ENCODE measurements at regions not wholly inside any gene's neighbourhood (a gene's known extent, or its start where the extent isn't known, plus 50 kb on each side); places are given as distances from the start of the nearest gene placed in this dataset.

- Histone ChIP-seq H3K4me3 (no peak overlapping the region), H3K27ac (no peak overlapping the region), H4K20me1 (no peaks in the 10 kb centered on the region), H3K4me1 (no peaks in the 10 kb centered on the region), H3K9ac (no peak overlapping the region), H3K27me3 (no peaks in the 10 kb centered on the region), H3K4me2 (no peak overlapping the region), H3K36me3 (no peaks in the 10 kb centered on the region), H3K9me3 (no peaks in the 10 kb centered on the region; the same call in 1 of the 2 replicates)
- no peak for TF ChIP-seq Cebpa-rat (IDR thresholded peaks at IDR 0.05)
Measured at GRCh38 chr1:102365071-102365470, 368.3 kb upstream of the OLFM3 start.

- no peak overlapping the region for H3K4me3 ChIP-seq
- H3K27me3 ChIP-seq = no peaks in the 10 kb centered on the region
- no peak overlapping the region for H3K4me2 ChIP-seq
- no peak for TF ChIP-seq Cebpa-rat (IDR thresholded peaks at IDR 0.05)
- H3K27ac ChIP-seq = no peak overlapping the region
- H3K9ac ChIP-seq = no peak overlapping the region
- no peaks in the 10 kb centered on the region for H3K36me3 ChIP-seq
- H3K4me1 ChIP-seq = no peaks in the 10 kb centered on the region
- no peaks in the 10 kb centered on the region for H4K20me1 ChIP-seq
- no peaks in the 10 kb centered on the region for H3K9me3 ChIP-seq
Measured at GRCh38 chr1:102336602-102337001, 339.9 kb upstream of the OLFM3 start.

- no peak for TF ChIP-seq Cebpa-rat (IDR thresholded peaks at IDR 0.05)
Measured at GRCh38 chr1:102318104-102318806, 321.5 kb upstream of the OLFM3 start.

GRCh38 chr1:102315096-102315495 lies 318.4 kb upstream of the OLFM3 start:
- no peak overlapping the region for H3K4me3 ChIP-seq
- H3K4me2 ChIP-seq = no peak overlapping the region
- H3K4me1 ChIP-seq = no peaks in the 10 kb centered on the region
- H3K27me3 ChIP-seq = no peaks in the 10 kb centered on the region
- H3K9me3 ChIP-seq = no peaks in the 10 kb centered on the region
- TF ChIP-seq Cebpa-rat (IDR thresholded peaks at IDR 0.05) = no peak
- H3K27ac ChIP-seq = no peak overlapping the region
- no peaks in the 10 kb centered on the region for H3K36me3 ChIP-seq
- H4K20me1 ChIP-seq = no peaks in the 10 kb centered on the region
- no peak overlapping the region for H3K9ac ChIP-seq

More at GRCh38 chr1:102318104-102318806, 321.5 kb upstream of the OLFM3 start:
- Histone ChIP-seq H3K4me3 (no peak overlapping the region), H4K20me1 (no peaks in the 10 kb centered on the region), H3K9me3 (no peaks in the 10 kb centered on the region), H3K4me1 (no peaks in the 10 kb centered on the region), H3K36me3 (no peaks in the 10 kb centered on the region), H3K27ac (no peak overlapping the region), H3K27me3 (no peaks in the 10 kb centered on the region), H3K4me2 (no peak overlapping the region), H3K9ac (no peak overlapping the region)

- no peak for TF ChIP-seq Cebpa-rat (IDR thresholded peaks at IDR 0.05)
- Histone ChIP-seq H3K9me3 (no peaks in the 10 kb centered on the region), H3K4me1 (no peaks in the 10 kb centered on the region), H3K27me3 (no peaks in the 10 kb centered on the region), H4K20me1 (no peaks in the 10 kb centered on the region), H3K36me3 (no peaks in the 10 kb centered on the region), H3K4me3 (no peak overlapping the region), H3K9ac (no peak overlapping the region), H3K4me2 (no peak overlapping the region), H3K27ac (no peak overlapping the region)
Measured at GRCh38 chr1:102296116-102296515, 299.4 kb upstream of the OLFM3 start.

GRCh38 chr1:102282955-102283354 lies 286.2 kb upstream of the OLFM3 start:
- H3K27ac ChIP-seq = no peak overlapping the region
- TF ChIP-seq Cebpa-rat (IDR thresholded peaks at IDR 0.05) = no peak
- H3K36me3 ChIP-seq = no peaks in the 10 kb centered on the region
- no peak overlapping the region for H3K9ac ChIP-seq
- H3K27me3 ChIP-seq = no peaks in the 10 kb centered on the region
- 0 out of 2 replicates have a peak, but pooled peaks cover 7% of the 10 kb centered on the region for H3K9me3 ChIP-seq
- no peak overlapping the region for H3K4me3 ChIP-seq
- H3K4me2 ChIP-seq = no peak overlapping the region
- no peaks in the 10 kb centered on the region for H4K20me1 ChIP-seq
- H3K4me1 ChIP-seq = no peaks in the 10 kb centered on the region

- no peak overlapping the region for H3K4me2 ChIP-seq
- H3K27me3 ChIP-seq = no peaks in the 10 kb centered on the region
- H3K27ac ChIP-seq = no peak overlapping the region
- no peaks in the 10 kb centered on the region for H3K9me3 ChIP-seq
- no peaks in the 10 kb centered on the region for H4K20me1 ChIP-seq
- H3K4me1 ChIP-seq = no peaks in the 10 kb centered on the region
- no peak for TF ChIP-seq Cebpa-rat (IDR thresholded peaks at IDR 0.05)
- H3K36me3 ChIP-seq = no peaks in the 10 kb centered on the region
- no peak overlapping the region for H3K9ac ChIP-seq
- no peak overlapping the region for H3K4me3 ChIP-seq
Measured at GRCh38 chr1:102262994-102263393, 266.3 kb upstream of the OLFM3 start.

- H3K27me3 ChIP-seq = no peaks in the 10 kb centered on the region
- no peak overlapping the region for H3K4me2 ChIP-seq
- H3K27ac ChIP-seq = no peak overlapping the region
- no peaks in the 10 kb centered on the region for H3K4me1 ChIP-seq
- no peaks in the 10 kb centered on the region for H4K20me1 ChIP-seq
- H3K4me3 ChIP-seq = no peak overlapping the region
- H3K9ac ChIP-seq = no peak overlapping the region
- no peaks in the 10 kb centered on the region for H3K36me3 ChIP-seq
- TF ChIP-seq Cebpa-rat (IDR thresholded peaks at IDR 0.05) = no peak
- no peaks in the 10 kb centered on the region for H3K9me3 ChIP-seq
Measured at GRCh38 chr1:102252731-102253505, 256.2 kb upstream of the OLFM3 start.

- H3K4me2 ChIP-seq = 0 out of 2 replicates have a peak overlapping the region, but pooled peaks have one; percentile 2
- H3K27me3 ChIP-seq = no peaks in the 10 kb centered on the region
- H3K36me3 ChIP-seq = no peaks in the 10 kb centered on the region
- H3K4me3 ChIP-seq = no peak overlapping the region
- no peaks in the 10 kb centered on the region for H4K20me1 ChIP-seq
- TF ChIP-seq Cebpa-rat (IDR thresholded peaks at IDR 0.05) = no peak
- H3K27ac ChIP-seq = no peak overlapping the region
- H3K9me3 ChIP-seq = no peaks in the 10 kb centered on the region
- H3K4me1 ChIP-seq = peaks cover 6% of the 10 kb centered on the region; the same call in 1 of the 2 replicates
- H3K9ac ChIP-seq = no peak overlapping the region
Measured at GRCh38 chr1:102241431-102242338, 245.0 kb upstream of the OLFM3 start.
